Neural cell (in vitro differentiated cells): ENCODE measurements at regions not wholly inside any gene's neighbourhood (a gene's known extent, or its start where the extent isn't known, plus 50 kb on each side); places are given as distances from the start of the nearest gene placed in this dataset.
"Not testable (repeated sequence)": the region's sequence is repeated elsewhere in the genome, so short reads cannot be mapped to it uniquely, and the experiment has no call there.

ENCODE experiments used
- EP300 ChIP-seq: fragments of 450-650 bp; conservative IDR thresholded peaks from 2 replicates; pipeline ENCODE4 v1.6.1; 2014; ENCODE audit warnings: antibody characterized with exemption, mild to moderate bottlenecking, moderate library complexity; ENCODE audit not compliant: poor library complexity, severe bottlenecking
- EZH2 ChIP-seq: fragments of 200-600, 300-800 bp; shearing (Covaris generic), sonication (generic); IDR thresholded peaks from 2 replicates; pipeline ENCODE4 v1.6.1; 2014; ENCODE audit warnings: antibody characterized with exemption, low read length, borderline replicate concordance, mild to moderate bottlenecking; ENCODE audit not compliant: insufficient read depth, poor library complexity, severe bottlenecking
- MXI1 ChIP-seq: fragments of 450-650 bp; conservative IDR thresholded peaks from 2 replicates; pipeline ENCODE4 v1.6.1; 2014; ENCODE audit warnings: antibody characterized with exemption, mild to moderate bottlenecking; ENCODE audit not compliant: poor library complexity, severe bottlenecking
- TF ChIP-seq, protein P1 (sequence below): fragments of 450-650 bp; IDR thresholded peaks from 2 replicates; pipeline ENCODE4 v1.5.1; 2014; ENCODE audit warnings: antibody characterized with exemption, mild to moderate bottlenecking, moderate library complexity; ENCODE audit not compliant: poor library complexity, severe bottlenecking

DNA sequence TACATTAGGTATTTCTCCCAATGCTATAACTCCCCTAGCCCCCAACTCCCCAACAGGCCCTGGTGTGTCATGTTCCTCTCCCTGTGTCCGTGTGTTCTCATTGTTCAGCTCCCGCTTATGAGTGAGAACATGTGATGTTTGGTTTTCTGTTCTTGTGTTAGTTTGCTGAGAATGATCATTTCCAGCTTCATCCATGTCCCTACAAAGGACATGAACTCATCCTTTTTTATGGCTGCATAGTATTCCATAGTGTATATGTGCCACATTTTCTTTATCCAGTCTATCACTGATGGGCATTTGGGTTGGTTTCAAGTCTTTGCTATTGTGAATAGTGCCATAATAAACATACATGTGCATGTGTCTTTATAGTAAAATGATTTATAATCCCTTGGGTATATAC is 306.9 kb downstream of the TBC1D4 start:
- TF ChIP-seq, protein P1, sequence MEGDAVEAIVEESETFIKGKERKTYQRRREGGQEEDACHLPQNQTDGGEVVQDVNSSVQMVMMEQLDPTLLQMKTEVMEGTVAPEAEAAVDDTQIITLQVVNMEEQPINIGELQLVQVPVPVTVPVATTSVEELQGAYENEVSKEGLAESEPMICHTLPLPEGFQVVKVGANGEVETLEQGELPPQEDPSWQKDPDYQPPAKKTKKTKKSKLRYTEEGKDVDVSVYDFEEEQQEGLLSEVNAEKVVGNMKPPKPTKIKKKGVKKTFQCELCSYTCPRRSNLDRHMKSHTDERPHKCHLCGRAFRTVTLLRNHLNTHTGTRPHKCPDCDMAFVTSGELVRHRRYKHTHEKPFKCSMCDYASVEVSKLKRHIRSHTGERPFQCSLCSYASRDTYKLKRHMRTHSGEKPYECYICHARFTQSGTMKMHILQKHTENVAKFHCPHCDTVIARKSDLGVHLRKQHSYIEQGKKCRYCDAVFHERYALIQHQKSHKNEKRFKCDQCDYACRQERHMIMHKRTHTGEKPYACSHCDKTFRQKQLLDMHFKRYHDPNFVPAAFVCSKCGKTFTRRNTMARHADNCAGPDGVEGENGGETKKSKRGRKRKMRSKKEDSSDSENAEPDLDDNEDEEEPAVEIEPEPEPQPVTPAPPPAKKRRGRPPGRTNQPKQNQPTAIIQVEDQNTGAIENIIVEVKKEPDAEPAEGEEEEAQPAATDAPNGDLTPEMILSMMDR = not testable (repeated sequence)
- not testable (repeated sequence) for TF ChIP-seq EZH2, MXI1, EP300
